Fibroblast of lung (primary cell): ENCODE measurements at regions not wholly inside any gene's neighbourhood (a gene's known extent, or its start where the extent isn't known, plus 50 kb on each side); places are given as distances from the start of the nearest gene placed in this dataset.

ENCODE experiments used
- EZH2 ChIP-seq: IDR thresholded peaks from 2 replicates; pipeline ENCODE4 v1.5.1; 2012; ENCODE audit warnings: low read length, control low read depth, mild to moderate bottlenecking; ENCODE audit errors: missing control alignments
- TF ChIP-seq, protein P1 (sequence below), 2 donors: IDR thresholded peaks in 1 of 2; conservative IDR thresholded peaks in 1 of 2; 1 replicate in 1 of 2; 2 replicates in 1 of 2; pipeline ENCODE4 v1.5.1; 2011 to 2012; ENCODE audit warnings: low read length in 2 of 2, control low read depth in 1 of 2, inconsistent platforms in 1 of 2, low read depth in 1 of 2, mild to moderate bottlenecking in 1 of 2

DNA sequence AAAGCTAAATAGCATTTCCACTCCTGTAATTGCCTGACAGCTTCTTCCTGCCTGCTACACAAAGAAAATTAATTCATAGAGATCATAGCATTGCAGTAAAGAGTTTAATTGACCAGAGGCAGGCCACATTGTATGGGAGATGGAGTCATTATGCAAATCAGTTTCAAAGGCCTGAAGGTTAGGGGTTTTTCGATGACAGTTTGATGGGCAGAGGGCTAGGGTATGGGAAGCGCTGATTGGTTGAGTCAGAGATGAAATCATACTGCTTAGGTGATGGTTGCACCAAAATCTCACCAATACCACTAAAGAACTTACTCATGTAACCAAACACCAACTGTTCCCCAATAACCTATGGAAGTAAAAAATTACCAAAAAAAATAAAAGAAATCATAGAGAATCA is 599.0 kb downstream of the NUP35 start:
- TF ChIP-seq, protein P1, sequence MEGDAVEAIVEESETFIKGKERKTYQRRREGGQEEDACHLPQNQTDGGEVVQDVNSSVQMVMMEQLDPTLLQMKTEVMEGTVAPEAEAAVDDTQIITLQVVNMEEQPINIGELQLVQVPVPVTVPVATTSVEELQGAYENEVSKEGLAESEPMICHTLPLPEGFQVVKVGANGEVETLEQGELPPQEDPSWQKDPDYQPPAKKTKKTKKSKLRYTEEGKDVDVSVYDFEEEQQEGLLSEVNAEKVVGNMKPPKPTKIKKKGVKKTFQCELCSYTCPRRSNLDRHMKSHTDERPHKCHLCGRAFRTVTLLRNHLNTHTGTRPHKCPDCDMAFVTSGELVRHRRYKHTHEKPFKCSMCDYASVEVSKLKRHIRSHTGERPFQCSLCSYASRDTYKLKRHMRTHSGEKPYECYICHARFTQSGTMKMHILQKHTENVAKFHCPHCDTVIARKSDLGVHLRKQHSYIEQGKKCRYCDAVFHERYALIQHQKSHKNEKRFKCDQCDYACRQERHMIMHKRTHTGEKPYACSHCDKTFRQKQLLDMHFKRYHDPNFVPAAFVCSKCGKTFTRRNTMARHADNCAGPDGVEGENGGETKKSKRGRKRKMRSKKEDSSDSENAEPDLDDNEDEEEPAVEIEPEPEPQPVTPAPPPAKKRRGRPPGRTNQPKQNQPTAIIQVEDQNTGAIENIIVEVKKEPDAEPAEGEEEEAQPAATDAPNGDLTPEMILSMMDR (conservative IDR thresholded peaks at IDR 0.05 in 1 of 2, IDR thresholded peaks at IDR 0.05 in 1 of 2; ENCODE audit: low read depth in 1 of 2, low read length in 2 of 2): no peak
- no peak for TF ChIP-seq EZH2
